ENCODE measurements at regions not wholly inside any gene's neighbourhood (a gene's known extent, or its start where the extent isn't known, plus 50 kb on each side); places are given as distances from the start of the nearest gene placed in this dataset.

DNA sequence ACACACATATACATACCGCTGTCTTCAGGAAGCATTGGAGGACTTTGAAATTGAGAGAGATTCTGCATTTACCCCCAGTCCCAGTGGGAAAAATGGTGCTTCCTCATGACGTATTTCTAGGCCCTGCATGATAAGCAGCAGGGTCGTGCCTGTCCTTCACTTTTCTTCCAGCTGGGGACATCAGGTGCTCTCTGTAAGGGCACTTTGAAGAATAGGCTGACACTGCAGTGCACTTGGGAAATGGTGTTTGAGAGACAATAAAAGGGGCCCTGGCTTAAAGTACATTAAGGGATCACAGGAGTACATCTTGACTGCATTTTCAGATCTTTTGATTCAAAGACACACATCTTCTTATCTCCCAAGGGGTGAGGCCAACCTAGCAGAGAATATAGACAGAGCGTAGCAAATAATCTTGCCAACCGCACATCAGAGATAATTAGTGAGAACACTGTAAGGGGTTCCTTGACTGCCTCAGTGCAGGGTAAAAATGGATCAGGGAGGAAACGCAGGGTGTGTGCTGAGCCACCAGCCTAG, 437.9 kb downstream of the CSNK1G3 start:
- intact Hi-C loops (cut with micrococcal nuclease), result no loop called here
- Histone ChIP-seq H3K4me2 (replicated peaks; ENCODE audit: extremely low read depth, low read length, poor library complexity, severe bottlenecking) (no peak overlapping the region), H3K79me2 (ENCODE audit: insufficient read depth, low read length) (no peaks in the 10 kb centered on the region), H3K27ac (ENCODE audit: low read depth in 1 of 2, low read length in 2 of 2) (no peak overlapping the region), H3K9me3 (replicated peaks in 1 of 2; ENCODE audit: control insufficient read depth in 1 of 2, insufficient read depth in 1 of 2, low read length in 2 of 2) (peaks cover 5 to 20% of the 10 kb centered on the region in 2 donors), H3K27me3 (ENCODE audit: control insufficient read depth in 2 of 2, insufficient read depth in 2 of 2, low read length in 2 of 2) (no peaks in the 10 kb centered on the region), H3K9ac (ENCODE audit: insufficient read depth, low read length, poor library complexity, severe bottlenecking) (no peak overlapping the region), H4K20me1 (ENCODE audit: insufficient read depth, low read length) (no peaks in the 10 kb centered on the region), H3K4me1 (ENCODE audit: control insufficient read depth in 1 of 2, insufficient read depth in 2 of 2, low read length in 2 of 2) (no peaks in the 10 kb centered on the region), H3K36me3 (replicated peaks in 1 of 2; ENCODE audit: control insufficient read depth in 1 of 2, insufficient read depth in 2 of 2, low read length in 2 of 2) (no peaks in the 10 kb centered on the region), H2AFZ (ENCODE audit: insufficient read depth, low read depth, low read length, poor library complexity, severe bottlenecking) (no peak overlapping the region), H3K4me3 (replicated peaks in 1 of 3; ENCODE audit: low read depth in 2 of 3, low read length in 3 of 3) (no peak overlapping the region)
- H3K27me3 Mint-ChIP-seq (ENCODE audit: low read depth in 3 of 3), result no peaks in the 10 kb centered on the region
- peaks cover 2 to 21% (median 16%) of the 10 kb centered on the region in 7 donors for H3K9me3 Mint-ChIP-seq
- no peak overlapping the region for H3K4me3 Mint-ChIP-seq
- DNase-seq, result no peak
- no peaks in the 10 kb centered on the region for H3K4me1 Mint-ChIP-seq
- TF ChIP-seq, protein P1, sequence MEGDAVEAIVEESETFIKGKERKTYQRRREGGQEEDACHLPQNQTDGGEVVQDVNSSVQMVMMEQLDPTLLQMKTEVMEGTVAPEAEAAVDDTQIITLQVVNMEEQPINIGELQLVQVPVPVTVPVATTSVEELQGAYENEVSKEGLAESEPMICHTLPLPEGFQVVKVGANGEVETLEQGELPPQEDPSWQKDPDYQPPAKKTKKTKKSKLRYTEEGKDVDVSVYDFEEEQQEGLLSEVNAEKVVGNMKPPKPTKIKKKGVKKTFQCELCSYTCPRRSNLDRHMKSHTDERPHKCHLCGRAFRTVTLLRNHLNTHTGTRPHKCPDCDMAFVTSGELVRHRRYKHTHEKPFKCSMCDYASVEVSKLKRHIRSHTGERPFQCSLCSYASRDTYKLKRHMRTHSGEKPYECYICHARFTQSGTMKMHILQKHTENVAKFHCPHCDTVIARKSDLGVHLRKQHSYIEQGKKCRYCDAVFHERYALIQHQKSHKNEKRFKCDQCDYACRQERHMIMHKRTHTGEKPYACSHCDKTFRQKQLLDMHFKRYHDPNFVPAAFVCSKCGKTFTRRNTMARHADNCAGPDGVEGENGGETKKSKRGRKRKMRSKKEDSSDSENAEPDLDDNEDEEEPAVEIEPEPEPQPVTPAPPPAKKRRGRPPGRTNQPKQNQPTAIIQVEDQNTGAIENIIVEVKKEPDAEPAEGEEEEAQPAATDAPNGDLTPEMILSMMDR (IDR thresholded peaks at IDR 0.05), result no peak
- H3K36me3 Mint-ChIP-seq, result no peaks in the 10 kb centered on the region
- no peak overlapping the region for H3K27ac Mint-ChIP-seq
- 95% methylated on average over 4 of the region's 6 CpGs for WGBS (ENCODE audit: insufficient coverage)

DNA sequence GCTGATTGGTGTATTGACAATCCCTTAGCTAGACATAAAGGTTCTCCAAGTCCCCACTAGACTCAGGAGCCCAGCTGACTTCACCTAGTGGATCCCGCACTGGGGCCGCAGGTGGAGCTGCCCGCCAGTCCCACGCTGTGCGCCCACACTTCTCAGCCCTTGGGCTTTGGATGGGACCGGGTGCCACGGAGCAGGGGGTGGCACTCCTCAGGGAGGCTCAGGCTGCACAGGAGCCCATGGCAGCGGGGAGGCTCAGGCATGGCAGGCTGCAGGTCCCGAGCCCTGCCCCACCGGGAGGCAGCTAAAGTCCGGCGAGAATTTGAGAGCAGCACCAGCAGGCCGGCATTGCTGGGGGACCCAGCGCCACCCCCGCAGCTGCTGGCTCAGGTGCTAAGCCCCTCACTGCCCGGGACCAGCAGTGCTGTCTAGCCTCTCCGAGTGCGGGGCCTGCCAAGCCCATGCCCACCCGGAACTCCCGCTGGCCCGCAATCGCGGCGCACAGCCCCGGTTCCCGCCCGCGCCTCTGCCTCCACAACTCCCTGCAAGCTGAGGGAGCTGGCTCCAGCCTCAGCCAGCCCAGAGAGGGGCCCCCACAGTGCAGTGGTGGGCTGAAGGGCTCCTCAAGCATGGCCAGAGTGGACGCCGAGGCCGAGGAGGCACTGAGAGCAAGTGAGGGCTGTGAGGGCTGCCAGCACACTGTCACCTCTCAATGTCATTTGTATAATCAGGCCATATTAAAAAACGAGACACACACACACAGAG, 437.2 kb downstream of the CSNK1G3 start:
- Histone ChIP-seq H3K36me3 (replicated peaks in 1 of 2; ENCODE audit: control insufficient read depth in 1 of 2, insufficient read depth in 2 of 2, low read length in 2 of 2) (no peaks in the 10 kb centered on the region), H3K9me3 (replicated peaks in 1 of 2; ENCODE audit: control insufficient read depth in 1 of 2, insufficient read depth in 1 of 2, low read length in 2 of 2) (peaks cover 5 to 22% of the 10 kb centered on the region in 2 donors), H3K27ac (ENCODE audit: low read depth in 1 of 2, low read length in 2 of 2) (no peak overlapping the region), H3K4me3 (replicated peaks in 1 of 3; ENCODE audit: low read depth in 2 of 3, low read length in 3 of 3) (no peak overlapping the region), H3K79me2 (ENCODE audit: insufficient read depth, low read length) (no peaks in the 10 kb centered on the region), H3K4me1 (ENCODE audit: control insufficient read depth in 1 of 2, insufficient read depth in 2 of 2, low read length in 2 of 2) (no peaks in the 10 kb centered on the region), H3K27me3 (ENCODE audit: control insufficient read depth in 2 of 2, insufficient read depth in 2 of 2, low read length in 2 of 2) (no peaks in the 10 kb centered on the region), H3K4me2 (replicated peaks; ENCODE audit: extremely low read depth, low read length, poor library complexity, severe bottlenecking) (no peak overlapping the region), H3K9ac (ENCODE audit: insufficient read depth, low read length, poor library complexity, severe bottlenecking) (no peak overlapping the region), H2AFZ (ENCODE audit: insufficient read depth, low read depth, low read length, poor library complexity, severe bottlenecking) (no peak overlapping the region), H4K20me1 (ENCODE audit: insufficient read depth, low read length) (no peaks in the 10 kb centered on the region)
- Mint-ChIP-seq H3K27me3 (ENCODE audit: low read depth in 3 of 3) (no peaks in the 10 kb centered on the region), H3K4me1 (no peaks in the 10 kb centered on the region), H3K36me3 (no peaks in the 10 kb centered on the region), H3K4me3 (no peak overlapping the region), H3K9me3 (peaks cover 2 to 21% (median 19%) of the 10 kb centered on the region in 7 donors), H3K27ac (no peak overlapping the region)
- TF ChIP-seq, protein P1 (IDR thresholded peaks at IDR 0.05), result no peak
- 96% methylated on average over 28 of the region's 32 CpGs for WGBS (ENCODE audit: insufficient coverage)
- DNase-seq, result no peak
- intact Hi-C loops (cut with micrococcal nuclease), result no loop called here

Measured in CD14-positive monocyte (primary cell).